ENCODE measurements at regions not wholly inside any gene's neighbourhood (a gene's known extent, or its start where the extent isn't known, plus 50 kb on each side); places are given as distances from the start of the nearest gene placed in this dataset.
"Not testable (repeated sequence)": the region's sequence is repeated elsewhere in the genome, so short reads cannot be mapped to it uniquely, and the experiment has no call there.

GRCh38 chr20:53734006-53734688, 140.5 kb upstream of the ZNF217 start:
- 89% methylated on average over 7 of the region's 7 CpGs for WGBS
- no peaks in the 10 kb centered on the region for H3K9me3 ChIP-seq (ENCODE audit: control insufficient read depth in 4 of 4, low read length in 3 of 4)
- no peaks in the 10 kb centered on the region for H3K27me3 ChIP-seq (ENCODE audit: control insufficient read depth in 4 of 4, insufficient read depth in 4 of 4, low read length in 3 of 4)
- DNase-seq (ENCODE audit: low spot score) = no peak
- no peak overlapping the region for H3K4me3 ChIP-seq (ENCODE audit: low read depth in 1 of 3, low read length in 3 of 3)
- H3K36me3 ChIP-seq (ENCODE audit: control insufficient read depth in 4 of 4, insufficient read depth in 3 of 4, low read depth in 1 of 4, low read length in 3 of 4) = no peaks in the 10 kb centered on the region
- peaks cover 0 to 26% (median 18%) of the 10 kb centered on the region in 4 donors for H3K4me1 ChIP-seq (ENCODE audit: control insufficient read depth in 4 of 4, insufficient read depth in 4 of 4, low read length in 3 of 4)
- H3K9ac ChIP-seq (ENCODE audit: low read depth in 1 of 2, low read length in 2 of 2) = no peak overlapping the region
- no peak for TF ChIP-seq HNF4G (IDR thresholded peaks at IDR 0.05)
- TF ChIP-seq HNF4A (conservative IDR thresholded peaks at IDR 0.05) = peak in 1 of 2 donors; percentile 8
- no peak overlapping the region for H3K27ac ChIP-seq (ENCODE audit: low read depth in 1 of 2, low read length in 2 of 2)

- Histone ChIP-seq H3K4me1 (ENCODE audit: control insufficient read depth in 4 of 4, insufficient read depth in 4 of 4, low read length in 3 of 4) (peaks cover 0 to 1% (median 0%) of the 10 kb centered on the region in 4 donors), H3K9ac (ENCODE audit: low read depth in 1 of 2, low read length in 2 of 2) (no peak overlapping the region), H3K4me3 (ENCODE audit: low read depth in 1 of 3, low read length in 3 of 3) (no peak overlapping the region), H3K36me3 (ENCODE audit: control insufficient read depth in 4 of 4, insufficient read depth in 3 of 4, low read depth in 1 of 4, low read length in 3 of 4) (no peaks in the 10 kb centered on the region), H3K9me3 (ENCODE audit: control insufficient read depth in 4 of 4, low read length in 3 of 4) (no peaks in the 10 kb centered on the region), H3K27me3 (ENCODE audit: control insufficient read depth in 4 of 4, insufficient read depth in 4 of 4, low read length in 3 of 4) (no peaks in the 10 kb centered on the region), H3K27ac (ENCODE audit: low read depth in 1 of 2, low read length in 2 of 2) (no peak overlapping the region)
- whole genome bisulfite sequencing = 88% methylated on average over 2 of the region's 2 CpGs
- no peak for DNase-seq (ENCODE audit: low spot score)
- no peak for TF ChIP-seq FOXA1 (IDR thresholded peaks at IDR 0.05)
- TF ChIP-seq HNF4A (conservative IDR thresholded peaks at IDR 0.05) = no peak
- TF ChIP-seq YY1 (IDR thresholded peaks at IDR 0.05) = no peak
- TF ChIP-seq JUND (IDR thresholded peaks at IDR 0.05) = no peak
Measured at GRCh38 chr20:53731595-53731994, 138.0 kb upstream of the ZNF217 start.

- Histone ChIP-seq H3K27ac (ENCODE audit: low read depth in 1 of 2, low read length in 2 of 2) (no peak overlapping the region), H3K4me1 (ENCODE audit: control insufficient read depth in 4 of 4, insufficient read depth in 4 of 4, low read length in 3 of 4) (no peaks in the 10 kb centered on the region), H3K27me3 (ENCODE audit: control insufficient read depth in 4 of 4, insufficient read depth in 4 of 4, low read length in 3 of 4) (no peaks in the 10 kb centered on the region), H3K9ac (ENCODE audit: low read depth in 1 of 2, low read length in 2 of 2) (no peak overlapping the region), H3K9me3 (ENCODE audit: control insufficient read depth in 4 of 4, low read length in 3 of 4) (no peaks in the 10 kb centered on the region), H3K36me3 (ENCODE audit: control insufficient read depth in 4 of 4, insufficient read depth in 3 of 4, low read depth in 1 of 4, low read length in 3 of 4) (no peaks in the 10 kb centered on the region), H3K4me3 (ENCODE audit: low read depth in 1 of 3, low read length in 3 of 3) (no peak overlapping the region)
- TF ChIP-seq, protein P1, sequence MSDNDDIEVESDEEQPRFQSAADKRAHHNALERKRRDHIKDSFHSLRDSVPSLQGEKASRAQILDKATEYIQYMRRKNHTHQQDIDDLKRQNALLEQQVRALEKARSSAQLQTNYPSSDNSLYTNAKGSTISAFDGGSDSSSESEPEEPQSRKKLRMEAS (IDR thresholded peaks at IDR 0.05) = no peak
- TF ChIP-seq YY1 (IDR thresholded peaks at IDR 0.05) (no peak), GABPA (IDR thresholded peaks at IDR 0.05 in 1 of 2, conservative IDR thresholded peaks at IDR 0.05 in 1 of 2) (no peak), FOXA1 (IDR thresholded peaks at IDR 0.05) (no peak), HNF4A (conservative IDR thresholded peaks at IDR 0.05) (no peak), FOXA2 (IDR thresholded peaks at IDR 0.05) (no peak), RXRA (IDR thresholded peaks at IDR 0.05) (no peak), NR2F2 (IDR thresholded peaks at IDR 0.05) (no peak), RAD21 (IDR thresholded peaks at IDR 0.05) (no peak), CTCF (IDR thresholded peaks at IDR 0.05; ENCODE audit: low read depth, low read length, missing input control) (no peak), SP1 (IDR thresholded peaks at IDR 0.05) (no peak), JUND (IDR thresholded peaks at IDR 0.05) (no peak)
- TF ChIP-seq, protein P2, sequence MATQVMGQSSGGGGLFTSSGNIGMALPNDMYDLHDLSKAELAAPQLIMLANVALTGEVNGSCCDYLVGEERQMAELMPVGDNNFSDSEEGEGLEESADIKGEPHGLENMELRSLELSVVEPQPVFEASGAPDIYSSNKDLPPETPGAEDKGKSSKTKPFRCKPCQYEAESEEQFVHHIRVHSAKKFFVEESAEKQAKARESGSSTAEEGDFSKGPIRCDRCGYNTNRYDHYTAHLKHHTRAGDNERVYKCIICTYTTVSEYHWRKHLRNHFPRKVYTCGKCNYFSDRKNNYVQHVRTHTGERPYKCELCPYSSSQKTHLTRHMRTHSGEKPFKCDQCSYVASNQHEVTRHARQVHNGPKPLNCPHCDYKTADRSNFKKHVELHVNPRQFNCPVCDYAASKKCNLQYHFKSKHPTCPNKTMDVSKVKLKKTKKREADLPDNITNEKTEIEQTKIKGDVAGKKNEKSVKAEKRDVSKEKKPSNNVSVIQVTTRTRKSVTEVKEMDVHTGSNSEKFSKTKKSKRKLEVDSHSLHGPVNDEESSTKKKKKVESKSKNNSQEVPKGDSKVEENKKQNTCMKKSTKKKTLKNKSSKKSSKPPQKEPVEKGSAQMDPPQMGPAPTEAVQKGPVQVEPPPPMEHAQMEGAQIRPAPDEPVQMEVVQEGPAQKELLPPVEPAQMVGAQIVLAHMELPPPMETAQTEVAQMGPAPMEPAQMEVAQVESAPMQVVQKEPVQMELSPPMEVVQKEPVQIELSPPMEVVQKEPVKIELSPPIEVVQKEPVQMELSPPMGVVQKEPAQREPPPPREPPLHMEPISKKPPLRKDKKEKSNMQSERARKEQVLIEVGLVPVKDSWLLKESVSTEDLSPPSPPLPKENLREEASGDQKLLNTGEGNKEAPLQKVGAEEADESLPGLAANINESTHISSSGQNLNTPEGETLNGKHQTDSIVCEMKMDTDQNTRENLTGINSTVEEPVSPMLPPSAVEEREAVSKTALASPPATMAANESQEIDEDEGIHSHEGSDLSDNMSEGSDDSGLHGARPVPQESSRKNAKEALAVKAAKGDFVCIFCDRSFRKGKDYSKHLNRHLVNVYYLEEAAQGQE (IDR thresholded peaks at IDR 0.05) = no peak
- 96% methylated on average over 1 of the region's 1 CpG for WGBS
- no peak for DNase-seq (ENCODE audit: low spot score)
Measured at GRCh38 chr20:53728359-53728758, 134.7 kb upstream of the ZNF217 start.

DNA sequence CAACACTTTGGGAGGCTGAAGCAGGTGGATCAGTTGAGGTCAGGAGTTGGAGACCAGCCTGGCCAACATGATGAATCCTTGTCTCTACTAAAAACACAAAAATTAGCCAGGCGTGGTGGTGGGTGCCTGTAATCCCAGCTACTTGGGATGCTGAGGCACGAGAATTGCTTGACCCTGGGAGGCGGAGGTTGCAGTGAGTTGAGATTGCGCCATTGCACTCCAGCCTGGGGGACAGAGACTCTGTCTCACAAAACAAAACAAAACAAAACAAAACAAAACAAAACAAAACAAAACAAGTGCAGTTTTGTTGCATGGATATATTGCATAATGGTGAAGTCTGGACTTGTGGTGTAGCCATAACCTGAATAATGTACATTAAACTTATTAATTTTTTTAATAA, 133.6 kb upstream of the ZNF217 start:
- H3K36me3 ChIP-seq (ENCODE audit: control insufficient read depth in 4 of 4, insufficient read depth in 3 of 4, low read depth in 1 of 4, low read length in 3 of 4); DNase-seq (ENCODE audit: low spot score); H3K9me3 ChIP-seq (ENCODE audit: control insufficient read depth in 4 of 4, low read length in 3 of 4); H3K4me1 ChIP-seq (ENCODE audit: control insufficient read depth in 4 of 4, insufficient read depth in 4 of 4, low read length in 3 of 4); H3K9ac ChIP-seq (ENCODE audit: low read depth in 1 of 2, low read length in 2 of 2); H3K27me3 ChIP-seq (ENCODE audit: control insufficient read depth in 4 of 4, insufficient read depth in 4 of 4, low read length in 3 of 4); H3K4me3 ChIP-seq (ENCODE audit: low read depth in 1 of 3, low read length in 3 of 3); H3K27ac ChIP-seq (ENCODE audit: low read depth in 1 of 2, low read length in 2 of 2): not testable (repeated sequence)
- 89% methylated on average over 4 of the region's 4 CpGs for WGBS

All from liver (tissue), 8 donors.